HG03521 (cell line): ENCODE measurements at regions not wholly inside any gene's neighbourhood (a gene's known extent, or its start where the extent isn't known, plus 50 kb on each side); places are given as distances from the start of the nearest gene placed in this dataset.

Experiments used
- ATAC-seq: cut with Tn5 transposase; IDR thresholded peaks from one replicate; pipeline ENCODE4 v1.9.1; 2021; ENCODE audit warnings: mild to moderate bottlenecking, moderate library complexity; ENCODE audit not compliant: unreplicated experiment

DNA sequence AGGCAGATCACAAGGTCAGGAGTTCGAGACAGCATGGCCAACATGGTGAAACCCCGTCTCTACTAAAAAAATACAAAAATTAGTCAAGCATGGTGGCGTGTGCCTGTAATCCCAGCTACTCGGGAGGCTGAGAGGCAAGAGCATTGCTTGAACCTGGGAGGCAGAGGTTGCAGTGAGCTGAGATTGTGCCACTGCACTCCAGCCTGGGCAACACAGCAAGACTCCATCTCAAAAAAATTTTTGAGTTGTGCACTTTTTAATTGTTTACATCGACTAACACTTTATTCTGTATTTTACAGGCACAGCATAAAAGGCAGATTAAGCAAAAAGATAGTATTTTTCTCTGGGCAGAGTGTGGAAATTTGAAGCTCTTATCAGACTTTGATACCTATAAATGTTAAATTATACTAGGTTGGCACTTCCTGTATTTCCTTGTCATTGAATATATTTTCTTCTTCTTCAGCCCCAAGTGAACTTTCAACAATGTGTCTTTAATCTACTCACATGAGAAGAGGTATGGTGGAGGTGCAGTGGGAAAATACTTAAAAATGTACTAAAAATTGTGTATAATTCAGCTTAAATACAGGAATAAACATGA, 180.6 kb upstream of the ELL2 start:
- no peak for ATAC-seq

DNA sequence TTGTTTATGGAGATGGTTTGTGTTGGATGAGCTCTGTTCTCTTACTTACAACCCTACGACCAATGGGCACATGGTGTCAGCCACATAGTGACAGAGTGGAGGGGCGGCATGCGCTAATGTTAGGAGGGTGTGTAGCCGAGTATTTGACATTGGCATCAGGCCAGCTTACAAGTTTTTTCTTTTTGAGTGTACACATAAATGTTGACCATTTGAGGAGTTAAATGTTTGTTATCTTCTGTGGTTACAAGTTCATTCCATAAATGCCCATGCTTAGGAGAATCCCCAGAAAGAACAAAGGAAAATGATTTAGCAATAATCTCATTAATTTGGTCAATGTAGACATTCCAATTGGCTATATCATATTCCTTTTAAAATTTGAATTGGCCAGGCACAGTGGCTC, 180.1 kb upstream of the ELL2 start:
- ATAC-seq = no peak

DNA sequence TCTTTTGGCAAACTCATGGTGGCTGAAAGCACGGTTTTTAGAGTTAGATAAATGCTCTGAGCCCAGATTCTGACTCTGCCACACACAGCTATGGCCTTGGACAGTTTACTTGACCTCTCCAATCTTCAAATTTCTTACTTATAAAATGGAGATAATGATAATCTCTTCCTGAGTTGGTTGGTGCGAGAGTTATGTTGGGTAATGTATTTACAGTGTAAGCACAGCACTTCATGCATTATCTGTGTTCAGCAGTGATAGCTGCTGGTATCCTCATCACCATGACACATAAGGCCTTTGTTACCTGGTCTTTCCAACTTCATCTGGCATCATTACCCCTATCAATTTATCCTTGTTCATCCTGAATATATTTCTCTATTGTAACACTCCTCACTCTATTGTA, 178.8 kb upstream of the ELL2 start:
- ATAC-seq = no peak

DNA sequence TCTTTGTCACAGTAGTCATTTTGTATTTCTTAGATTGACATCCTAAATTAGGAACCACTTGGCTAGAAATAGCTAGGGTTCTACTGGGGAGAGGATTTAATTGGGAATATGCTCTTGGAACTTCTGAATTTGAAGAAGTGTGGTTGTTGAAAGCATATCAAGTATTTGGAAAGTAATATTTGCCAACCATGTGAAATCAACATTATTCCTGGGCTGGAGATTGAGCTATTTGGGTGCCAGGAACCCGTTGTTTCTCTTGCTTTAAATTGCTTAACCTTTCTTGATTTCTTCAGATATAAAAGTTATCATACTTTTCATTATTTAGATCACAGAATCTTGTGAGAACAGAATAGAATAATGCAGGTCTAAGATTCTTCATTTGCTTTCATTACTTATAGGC, 178.4 kb upstream of the ELL2 start:
- no peak for ATAC-seq

DNA sequence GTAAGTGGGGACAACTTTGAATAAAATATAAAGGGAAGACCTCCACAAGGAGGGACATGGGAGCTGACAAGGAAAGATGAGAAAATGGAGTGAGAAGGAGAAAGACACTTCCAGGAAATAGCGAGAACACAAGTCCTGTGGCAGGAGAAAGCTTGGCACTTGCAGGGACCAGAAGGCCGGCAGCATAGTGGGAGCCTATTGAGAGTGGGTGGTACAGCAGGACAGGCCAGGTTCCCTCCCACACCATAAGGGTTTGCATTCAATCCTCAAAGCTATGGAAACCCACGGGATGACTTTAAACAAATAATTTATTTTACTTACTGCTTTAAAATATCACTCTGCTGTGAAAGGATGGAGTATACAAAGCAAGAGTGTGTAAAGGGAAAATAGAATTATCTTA, 173.2 kb upstream of the ELL2 start:
- ATAC-seq = no peak

DNA sequence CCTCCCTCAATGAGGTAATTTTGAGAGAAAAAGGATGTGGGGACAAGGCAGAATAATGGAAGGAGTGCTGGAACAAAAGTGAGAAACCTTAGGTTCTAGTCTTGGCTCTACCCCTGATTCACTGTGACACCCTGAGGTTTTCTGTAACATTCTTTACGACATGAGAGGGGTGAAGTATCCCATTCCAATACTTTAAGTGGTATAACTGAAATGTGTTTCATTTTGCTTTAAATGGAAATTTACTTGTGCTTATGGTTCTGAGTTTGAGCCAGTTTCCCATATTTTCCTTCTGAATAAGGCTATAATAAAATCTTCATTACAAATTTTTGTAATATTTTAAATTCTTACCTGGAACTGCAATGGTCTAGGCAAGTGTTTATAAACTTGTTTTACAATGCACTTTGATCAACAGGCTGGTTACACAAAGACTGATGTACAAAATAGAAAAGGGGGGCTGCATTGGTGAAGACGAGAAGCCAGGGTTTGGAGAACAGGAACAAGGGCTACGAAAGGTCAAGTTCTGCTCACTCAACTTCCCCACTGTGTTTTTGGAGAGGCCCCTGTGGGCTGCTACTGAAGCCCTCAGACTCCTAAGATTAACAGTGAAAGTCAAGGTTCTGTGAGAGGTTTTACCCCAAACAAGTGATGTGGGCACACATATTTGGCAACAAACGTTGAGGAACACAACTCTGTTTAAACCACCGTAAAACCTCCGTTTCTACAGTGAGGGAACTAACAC, 171.9 kb upstream of the ELL2 start:
- ATAC-seq = no peak

DNA sequence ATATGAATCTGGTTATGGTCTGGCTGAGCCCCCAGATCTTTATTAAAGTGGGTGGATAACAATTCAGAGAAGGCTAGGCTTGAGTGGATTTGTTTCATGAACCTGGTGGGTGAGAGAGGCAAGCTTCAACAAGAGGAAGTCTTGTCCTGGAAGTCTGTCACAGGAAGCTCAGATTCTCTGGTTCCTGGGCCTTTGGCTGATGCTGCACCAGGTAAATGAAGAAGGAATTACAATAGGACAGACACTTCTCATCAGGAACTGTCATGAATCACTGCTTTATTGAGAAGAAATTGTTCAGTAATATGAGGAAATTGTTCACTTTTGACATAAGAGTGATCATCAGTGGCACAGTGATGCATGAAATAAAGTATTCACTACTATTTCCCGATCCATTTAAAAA, 167.6 kb upstream of the ELL2 start:
- ATAC-seq = no peak

DNA sequence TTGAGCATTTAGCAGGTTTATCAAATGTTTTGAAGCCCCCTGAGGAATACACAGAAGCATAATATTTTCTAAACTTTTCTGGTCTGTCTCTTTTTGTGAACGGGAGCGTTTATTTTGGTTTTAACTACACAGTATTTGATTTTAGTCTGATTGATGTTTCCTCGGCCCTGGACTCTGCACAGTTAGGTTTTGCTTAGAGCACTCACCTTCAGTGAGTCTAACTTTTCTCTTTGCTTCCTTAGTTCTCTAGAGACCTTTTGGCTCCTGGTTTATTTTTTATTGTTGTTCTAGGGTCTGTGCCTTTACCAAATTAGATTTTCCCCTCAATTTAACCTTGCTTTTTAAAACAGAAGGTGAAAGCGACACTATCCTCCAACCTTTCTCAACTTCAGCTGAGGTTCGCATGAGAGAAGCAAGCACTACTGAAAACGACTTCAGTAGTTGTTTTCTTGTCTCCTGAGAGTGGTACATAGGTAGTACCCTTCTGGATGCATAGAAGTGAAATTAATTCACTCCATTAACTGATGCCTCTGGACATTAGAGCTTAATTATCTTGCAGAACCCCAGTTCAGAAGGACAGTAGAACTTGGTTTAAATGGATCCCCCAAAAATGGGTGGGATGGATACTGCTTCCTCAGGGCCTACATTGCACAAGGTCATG, 166.7 kb upstream of the ELL2 start:
- no peak for ATAC-seq

DNA sequence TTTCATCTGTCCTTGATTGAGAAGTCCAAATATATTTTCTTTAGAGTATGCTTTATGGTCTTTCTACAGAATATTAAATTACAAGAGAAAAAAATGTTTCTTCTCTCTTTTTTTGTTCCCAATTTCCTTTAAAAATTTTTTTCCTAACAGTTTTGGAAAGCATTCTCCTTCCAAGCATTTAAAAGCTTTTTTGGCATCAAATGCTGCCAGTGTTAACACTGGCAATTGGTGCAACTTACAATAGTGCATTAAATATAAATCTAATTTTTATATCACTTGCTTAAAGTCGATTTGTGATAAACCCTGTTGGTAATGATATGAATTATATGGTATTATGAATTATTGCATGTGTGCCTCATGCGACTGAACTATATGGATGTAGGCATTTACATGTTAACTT, 165.9 kb upstream of the ELL2 start:
- no peak for ATAC-seq

DNA sequence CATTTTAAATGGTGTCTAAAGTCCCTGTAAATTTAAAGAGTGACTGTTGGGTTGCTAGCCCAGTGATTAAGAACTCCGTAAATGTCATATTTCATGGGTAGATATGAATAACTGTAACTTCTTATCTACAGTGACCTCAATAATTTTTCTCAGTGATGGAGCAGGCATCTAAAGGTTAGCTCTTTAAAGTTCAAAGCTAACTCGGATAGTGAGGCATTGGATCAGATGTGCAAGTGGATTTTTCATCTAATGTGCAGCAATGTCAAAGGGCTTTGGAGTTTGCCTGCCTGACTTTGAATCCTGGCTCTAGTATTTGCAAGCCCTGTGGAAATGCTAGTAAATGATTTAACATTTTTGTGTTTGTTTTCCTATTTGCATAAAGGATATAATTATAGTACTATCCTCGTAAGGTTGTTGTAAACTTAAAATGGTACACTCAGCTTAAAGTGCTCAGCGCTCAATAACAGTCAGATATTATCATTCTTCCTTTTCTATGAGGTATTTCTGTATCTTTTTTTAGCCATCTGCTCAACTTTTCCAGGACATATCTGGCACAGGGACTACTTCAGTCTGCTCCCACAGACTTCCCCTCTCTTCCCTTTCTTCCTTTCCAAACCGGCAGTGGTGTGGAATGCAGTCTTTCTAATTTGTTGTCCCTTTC, 163.7 kb upstream of the ELL2 start:
- no peak for ATAC-seq

DNA sequence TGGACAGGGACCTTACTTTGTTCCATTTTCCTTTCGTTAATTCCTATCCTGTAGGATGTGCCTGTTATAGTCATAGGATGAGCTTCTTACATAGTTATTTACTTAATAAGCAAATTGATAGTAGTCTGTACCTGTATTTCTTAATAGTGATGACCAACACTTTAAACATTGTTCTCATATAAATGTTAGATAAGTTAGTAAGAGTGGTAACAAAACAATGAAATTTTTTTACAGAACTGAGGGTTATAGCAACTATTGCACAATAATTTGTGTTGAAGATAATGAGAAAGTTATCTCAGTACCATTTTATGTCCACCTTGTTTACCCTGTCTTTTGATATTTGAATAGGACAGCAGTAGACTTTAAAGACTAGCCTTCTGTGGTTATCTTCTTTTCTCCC, 162.9 kb upstream of the ELL2 start:
- no peak for ATAC-seq

DNA sequence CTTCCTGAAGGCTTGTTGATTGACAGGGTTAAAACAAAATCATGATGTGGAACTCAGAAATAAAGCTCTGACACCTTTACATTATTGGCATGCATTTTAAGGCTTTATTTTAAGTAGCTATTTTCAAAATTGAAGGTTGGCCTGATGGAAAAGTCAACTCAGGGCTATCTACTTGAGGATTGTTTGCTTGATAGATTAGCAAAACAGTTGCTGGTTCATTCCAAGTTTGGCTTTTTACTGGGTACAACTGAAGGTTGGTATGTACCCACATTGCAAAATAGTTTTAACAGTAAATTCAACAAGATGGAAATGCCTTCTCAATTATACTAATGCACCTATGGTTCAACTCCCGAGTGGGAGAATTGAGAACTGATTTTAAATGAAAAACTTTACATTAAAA, 161.8 kb upstream of the ELL2 start:
- ATAC-seq = no peak

DNA sequence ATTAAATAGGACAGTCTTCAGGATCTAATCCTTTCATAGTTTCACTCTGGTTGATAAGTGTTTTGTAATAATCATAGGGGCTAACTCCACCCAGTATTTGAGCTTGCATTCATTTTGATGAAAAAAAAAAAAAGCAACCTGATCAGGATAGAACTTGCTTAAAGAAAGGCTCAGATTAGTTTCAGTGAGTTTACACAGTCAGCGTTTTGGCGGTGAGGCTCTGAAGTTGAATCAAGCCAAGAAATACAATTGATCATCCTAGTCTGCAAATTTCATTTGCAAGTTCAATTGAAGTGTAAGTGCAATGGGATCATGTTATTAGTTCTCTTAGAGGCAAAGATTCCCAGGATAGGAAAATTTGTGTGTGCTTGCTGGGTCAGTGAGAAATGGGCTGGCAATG, 159.7 kb upstream of the ELL2 start:
- no peak for ATAC-seq

DNA sequence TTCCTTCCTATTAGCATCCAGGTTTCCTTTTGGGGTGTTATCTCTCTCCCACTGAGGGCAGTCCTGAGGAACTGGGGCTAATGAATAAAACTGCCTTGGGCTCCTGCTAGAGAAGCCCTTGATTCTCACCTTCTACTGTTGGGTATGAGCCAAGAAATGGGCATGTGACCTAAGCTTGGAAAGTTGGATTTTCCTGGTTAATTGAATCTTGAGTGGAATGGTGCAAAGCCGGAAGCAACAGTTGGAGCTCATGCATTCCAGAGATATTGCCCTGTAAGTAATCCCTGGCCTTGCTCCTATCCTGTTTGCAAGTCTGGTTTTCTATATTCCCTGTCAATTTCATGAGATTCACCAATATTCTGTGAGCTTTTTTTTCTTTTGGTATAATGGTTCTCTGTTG, 158.5 kb upstream of the ELL2 start:
- no peak for ATAC-seq

DNA sequence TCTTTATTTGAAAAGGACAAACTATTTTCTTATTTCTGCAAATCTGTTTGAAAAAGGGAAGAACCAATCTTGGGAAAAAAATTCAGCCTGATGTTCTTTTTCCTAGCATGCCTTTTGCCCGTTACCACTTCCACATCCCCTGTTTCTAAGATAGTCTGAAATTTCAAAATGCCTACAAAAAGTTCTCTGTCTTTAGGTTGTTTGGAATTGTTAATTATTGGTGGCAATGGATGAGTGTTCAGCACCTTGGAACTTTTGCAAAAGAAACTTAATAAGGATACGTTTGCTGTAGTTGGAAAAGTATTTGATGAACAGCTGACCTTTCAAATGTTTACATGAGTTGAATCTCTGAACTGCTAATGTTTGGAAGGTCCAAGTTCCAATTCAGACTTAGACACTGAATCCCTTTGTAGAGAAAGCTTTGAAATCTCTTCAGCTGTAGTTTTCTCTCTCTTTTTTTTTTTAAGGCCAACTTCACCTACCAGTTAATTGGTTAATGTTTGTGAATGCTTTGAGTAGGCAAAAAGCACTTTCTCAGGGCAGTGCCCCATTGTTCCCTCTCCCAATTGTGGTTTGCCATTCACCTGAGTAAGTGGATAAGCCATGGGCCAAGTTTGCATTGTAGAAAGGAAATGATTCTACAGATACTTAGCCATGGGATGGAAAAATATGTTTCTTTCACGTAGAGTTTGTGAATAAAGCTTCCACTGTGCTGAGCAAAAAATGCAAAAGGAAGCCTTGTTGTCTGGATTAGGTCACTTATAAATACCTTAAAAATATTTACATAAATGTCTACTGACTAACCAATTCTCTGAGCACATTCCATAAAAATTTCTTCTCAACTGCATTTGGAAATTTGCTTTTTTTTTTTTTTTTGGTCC, 156.4 kb upstream of the ELL2 start:
- ATAC-seq = no peak

DNA sequence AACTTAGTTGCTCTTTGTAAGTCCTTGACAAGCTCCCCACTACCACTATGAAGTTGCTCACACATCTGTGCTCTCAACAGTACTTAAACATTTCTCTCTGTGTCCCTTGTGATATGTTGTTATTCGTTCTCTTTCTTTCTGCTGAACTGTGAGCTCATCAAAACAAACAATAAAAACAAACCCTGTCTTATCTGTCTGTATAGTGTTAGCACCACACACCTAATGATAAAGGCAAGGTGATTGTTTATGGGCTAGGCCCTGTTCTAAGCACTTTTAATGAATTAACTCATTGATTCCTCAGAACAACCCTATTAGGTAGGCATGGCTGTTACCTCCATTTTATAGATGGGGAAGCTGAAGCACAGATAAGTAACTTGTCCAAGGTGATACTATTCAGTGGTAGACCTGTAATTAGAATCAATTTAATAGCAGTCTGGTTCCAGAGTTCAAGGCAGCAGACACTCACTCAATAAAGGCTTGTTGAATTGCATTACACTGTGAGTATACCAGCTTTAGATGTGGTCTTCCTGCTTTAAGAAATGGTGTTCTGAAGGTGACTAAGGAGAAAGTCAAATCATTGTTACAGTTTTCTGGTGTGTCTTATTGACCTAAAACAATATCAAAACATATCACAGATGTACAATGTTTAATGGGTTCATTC, 153.6 kb upstream of the ELL2 start:
- no peak for ATAC-seq

DNA sequence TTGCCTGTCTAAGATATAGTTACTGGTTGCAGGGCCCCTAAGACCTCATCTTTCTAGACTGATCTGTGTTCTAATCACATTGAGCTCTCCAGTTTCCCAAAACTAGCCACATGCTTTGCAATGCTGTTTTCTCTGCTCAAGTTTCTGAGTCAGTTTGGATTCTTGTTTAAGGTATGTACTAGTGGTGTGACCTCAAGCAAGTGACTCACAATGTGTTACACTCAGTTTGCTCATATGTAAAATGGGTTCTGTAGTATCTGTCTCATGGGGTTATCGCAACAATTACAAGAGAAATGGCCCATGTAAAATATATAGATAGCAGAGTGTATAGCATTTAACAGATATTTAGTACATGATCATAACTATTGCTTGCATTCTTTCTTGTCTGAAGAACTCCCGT, 153.1 kb upstream of the ELL2 start:
- no peak for ATAC-seq

DNA sequence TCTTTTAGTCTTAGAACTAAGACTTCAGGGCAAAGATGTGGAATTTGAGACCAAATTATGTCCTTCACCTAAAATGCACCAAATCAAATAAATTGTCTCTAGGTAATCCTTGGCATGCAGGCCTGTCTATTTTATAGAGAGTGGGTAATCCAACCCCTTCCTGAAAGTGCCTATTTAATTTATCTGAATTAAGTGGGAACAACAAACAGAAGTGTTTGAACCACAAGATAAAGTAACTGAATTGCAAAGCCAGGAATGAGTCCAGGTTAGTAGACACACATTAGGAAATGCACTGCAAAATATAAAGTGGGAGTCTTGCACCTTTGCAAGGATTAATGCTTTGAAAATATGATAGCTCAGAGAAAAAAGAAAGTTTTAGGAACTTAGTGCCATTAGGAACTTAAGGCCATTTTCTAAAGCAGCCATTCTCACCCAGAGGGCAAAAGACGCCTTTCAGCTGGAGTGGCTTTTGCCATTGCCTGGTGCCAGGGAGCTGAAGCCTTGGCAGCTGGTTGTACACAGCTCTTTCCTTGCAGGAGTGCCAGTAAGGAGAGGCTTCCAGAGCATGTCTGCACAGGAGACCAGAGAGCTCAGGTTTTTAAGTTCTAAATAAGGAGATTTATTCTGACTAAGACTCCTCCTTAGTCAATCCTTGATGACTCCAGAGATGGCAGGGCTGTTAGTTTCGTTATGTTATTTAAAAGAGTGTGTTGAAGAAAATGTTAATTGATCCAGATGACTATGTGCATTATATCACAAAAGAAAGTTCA, 151.7 kb upstream of the ELL2 start:
- no peak for ATAC-seq

DNA sequence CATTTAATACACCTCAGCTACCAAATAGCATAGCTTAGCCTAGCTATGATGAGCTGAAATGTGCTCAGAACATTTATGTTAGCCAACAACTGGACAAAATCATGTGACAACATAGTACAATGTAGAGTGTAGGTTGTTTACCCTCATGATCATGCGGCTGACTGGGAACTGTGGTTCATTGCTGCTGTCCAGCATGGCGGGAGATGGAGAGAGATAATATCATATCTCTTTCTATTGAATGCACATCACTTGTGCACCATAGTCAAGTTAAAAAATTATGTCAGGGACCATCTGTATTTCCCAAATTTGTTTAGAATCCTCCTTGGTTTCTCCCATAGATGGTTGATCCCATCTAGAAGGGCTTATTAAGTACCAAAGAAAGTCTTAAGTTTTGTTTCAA, 151.1 kb upstream of the ELL2 start:
- no peak for ATAC-seq
